Left hindlimb (tissue), 1 donor: ENCODE measurements at regions not wholly inside any gene's neighbourhood (a gene's known extent, or its start where the extent isn't known, plus 50 kb on each side); places are given as distances from the start of the nearest gene placed in this dataset.

Experiments used
- DNase-seq: peaks from one replicate; pipeline ENCODE4 v3.0.0-alpha.2; 2018

DNA sequence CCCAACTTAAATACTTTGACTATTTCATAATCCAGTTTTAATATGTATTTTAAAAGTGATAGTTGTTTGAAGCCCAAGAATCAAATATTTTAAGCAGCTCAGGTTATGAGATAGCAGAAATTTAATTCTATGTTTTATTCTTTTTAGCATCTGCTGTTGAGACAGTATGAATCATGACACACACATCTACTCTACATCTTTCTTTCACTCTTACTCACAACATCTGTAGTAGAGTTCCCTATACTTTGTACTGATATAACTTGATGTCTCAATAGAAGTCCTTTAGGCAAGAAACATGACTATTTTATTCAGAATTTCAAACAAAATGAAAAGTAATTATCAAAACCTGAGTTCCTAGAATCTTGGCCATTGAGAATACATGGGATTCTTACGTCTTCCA is 187.9 kb upstream of the GNPDA2 start:
- DNase-seq = no peak

GRCh38 chr4:44912980-44913379 is 186.6 kb upstream of the GNPDA2 start:
- DNase-seq = no peak

GRCh38 chr4:44908565-44908964 is 182.2 kb upstream of the GNPDA2 start:
- no peak for DNase-seq

DNA sequence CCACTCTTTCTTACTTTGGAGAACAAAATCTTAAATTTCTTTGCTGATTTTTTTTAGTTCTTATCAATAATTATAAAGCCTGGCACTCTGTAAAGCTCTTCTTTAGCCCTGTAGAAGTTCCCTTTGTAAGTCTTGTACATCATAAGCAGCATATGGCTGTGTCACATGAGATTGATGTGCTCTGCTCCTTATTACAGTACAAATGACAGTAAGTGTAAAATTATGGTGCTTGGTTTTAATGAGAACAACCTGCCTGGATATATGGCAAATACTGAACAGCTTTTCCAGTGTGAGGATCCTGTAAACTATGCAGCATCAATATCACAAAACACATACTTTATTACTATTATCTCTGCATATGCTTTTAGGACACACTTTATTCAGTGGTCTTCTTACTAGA is 145.9 kb upstream of the GNPDA2 start:
- DNase-seq = no peak

DNA sequence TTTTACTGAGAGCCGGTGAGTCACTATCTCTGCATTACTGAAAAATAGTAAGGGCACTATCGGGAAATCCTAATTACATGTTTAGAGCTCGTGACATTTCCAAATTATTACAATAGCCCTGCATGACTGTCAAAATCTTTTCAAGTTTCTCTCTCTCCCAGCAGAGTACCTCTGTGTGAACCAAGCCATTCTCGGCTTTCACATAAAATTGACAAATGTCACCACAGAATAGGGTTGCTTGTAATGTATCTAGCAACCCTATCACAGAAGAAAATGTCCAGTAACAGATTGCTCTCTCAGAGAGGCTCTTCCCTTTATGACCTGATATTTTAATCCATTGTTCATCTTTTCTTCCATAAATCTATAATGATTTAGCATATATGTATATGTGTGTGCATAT is 144.8 kb upstream of the GNPDA2 start:
- no peak for DNase-seq

- no peak for DNase-seq
Measured at GRCh38 chr4:44869985-44870384, 143.6 kb upstream of the GNPDA2 start.

- DNase-seq = no peak
Measured at GRCh38 chr4:44869222-44869882, 143.0 kb upstream of the GNPDA2 start.

DNA sequence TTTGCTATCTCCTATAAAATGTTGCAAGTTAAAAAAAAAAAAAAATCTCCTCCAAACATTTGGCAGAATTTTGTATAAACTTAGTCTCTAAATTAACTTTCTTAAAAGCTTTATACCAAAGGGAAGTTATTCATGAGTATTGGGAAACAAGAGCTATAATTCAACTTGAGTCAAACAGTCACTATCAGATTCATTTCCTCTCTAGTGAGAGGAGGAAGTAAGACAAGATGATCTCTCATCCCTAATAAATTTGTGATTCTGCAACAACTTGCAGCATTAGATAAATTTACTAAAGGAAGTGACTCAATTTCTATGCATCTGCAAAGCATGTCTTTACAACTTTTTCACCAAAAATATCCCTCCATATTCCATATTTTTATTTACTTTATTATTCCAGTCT is 135.4 kb upstream of the GNPDA2 start:
- no peak for DNase-seq

DNA sequence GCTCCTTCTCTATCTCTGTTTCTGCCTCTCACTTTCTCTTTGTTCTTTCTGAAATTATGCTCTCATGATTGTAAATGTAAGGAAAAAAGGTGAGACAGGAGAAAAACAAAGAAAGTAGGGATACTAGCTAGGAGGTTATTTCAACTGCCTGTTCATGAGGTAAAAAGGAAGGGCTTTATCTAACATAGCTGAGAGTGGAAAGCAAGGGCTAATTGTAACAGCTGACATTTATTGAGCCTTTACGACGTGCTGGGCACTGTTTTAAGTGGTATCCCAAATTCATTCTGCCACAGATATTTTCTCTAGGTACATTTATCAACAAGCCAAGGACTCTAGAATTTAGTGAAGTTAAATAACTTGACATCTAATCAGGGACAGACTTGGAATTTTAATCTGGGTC is 133.1 kb upstream of the GNPDA2 start:
- no peak for DNase-seq

DNA sequence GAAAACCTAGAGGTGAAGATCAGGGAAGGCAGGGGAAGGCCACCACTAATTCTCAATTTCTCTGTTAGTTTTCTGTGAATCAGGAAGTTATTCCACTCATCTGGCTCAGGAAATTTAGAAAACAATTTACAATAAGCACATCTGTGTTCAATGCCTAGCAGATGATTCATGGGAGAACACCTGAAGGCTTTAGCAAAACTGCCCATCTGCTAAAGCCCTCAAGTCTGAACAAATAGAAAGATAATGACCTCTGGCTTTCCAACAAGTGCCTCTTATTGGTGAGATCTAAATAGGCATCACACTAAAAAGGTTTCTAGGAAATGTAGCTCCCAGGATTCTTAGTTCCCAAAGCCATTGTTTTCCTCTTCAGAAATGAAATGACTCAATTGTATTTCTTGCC is 122.1 kb upstream of the GNPDA2 start:
- DNase-seq = no peak

DNA sequence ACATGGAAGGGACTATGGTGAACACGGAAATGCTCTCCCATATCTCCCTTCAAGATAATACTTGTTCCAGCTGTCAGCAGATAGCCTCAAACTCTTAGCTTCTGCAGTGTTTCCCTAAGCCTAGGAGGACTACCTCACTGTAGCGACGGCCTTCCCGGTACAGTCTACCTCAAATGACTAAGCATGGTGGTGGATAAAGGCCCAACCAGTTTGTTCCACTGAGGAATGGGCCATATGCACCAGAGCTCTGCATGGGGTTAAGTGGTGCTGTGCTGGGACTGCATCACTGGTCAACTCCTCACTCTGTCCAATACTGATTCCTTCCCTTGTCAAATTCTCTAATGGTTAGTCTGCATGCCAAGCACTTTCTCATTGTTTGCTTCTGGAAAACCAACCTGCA is 119.6 kb upstream of the GNPDA2 start:
- DNase-seq = no peak

- DNase-seq = no peak
Measured at GRCh38 chr4:44845309-44845708, 119.0 kb upstream of the GNPDA2 start.

- DNase-seq = no peak
Measured at GRCh38 chr4:44842531-44842930, 116.2 kb upstream of the GNPDA2 start.

DNA sequence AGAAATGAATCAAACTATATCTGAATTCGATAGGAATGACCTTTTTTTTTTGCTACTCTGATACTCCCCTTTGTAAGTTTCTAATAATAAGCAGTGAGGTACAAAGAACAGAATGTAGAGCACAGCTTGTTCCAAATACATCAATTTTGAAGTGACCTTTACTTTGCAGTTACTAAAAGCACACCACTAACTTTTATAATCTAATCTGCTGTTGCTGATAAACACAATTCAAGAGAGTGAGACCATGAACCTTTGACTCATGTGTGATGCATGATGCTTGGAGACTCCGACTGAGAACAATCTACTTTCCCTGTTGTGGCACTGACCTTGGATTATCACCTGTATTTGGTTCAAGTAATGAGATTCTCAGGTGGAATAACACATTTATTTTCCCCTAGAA is 91.6 kb upstream of the GNPDA2 start:
- DNase-seq = no peak

GRCh38 chr4:44806071-44806470 is 79.7 kb upstream of the GNPDA2 start:
- DNase-seq = no peak

DNA sequence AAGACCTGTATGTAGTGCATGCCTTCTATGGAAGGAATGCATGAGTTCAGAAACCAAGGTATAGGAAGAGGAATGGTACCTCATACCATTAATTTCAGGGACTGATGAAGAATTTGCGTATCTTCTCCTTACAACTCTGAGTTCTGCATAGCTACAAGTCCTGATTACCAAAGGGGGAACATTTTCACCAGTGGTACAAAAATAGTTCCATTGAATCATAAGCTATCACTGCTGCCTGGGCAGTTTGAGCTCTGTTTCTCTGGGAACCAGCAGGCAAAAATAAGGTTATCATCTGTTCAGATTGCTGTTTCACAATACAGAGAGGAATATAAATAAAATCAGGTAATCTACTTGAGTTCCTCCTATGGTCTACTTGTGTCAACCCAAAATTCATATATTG is 77.9 kb upstream of the GNPDA2 start:
- DNase-seq = no peak

DNA sequence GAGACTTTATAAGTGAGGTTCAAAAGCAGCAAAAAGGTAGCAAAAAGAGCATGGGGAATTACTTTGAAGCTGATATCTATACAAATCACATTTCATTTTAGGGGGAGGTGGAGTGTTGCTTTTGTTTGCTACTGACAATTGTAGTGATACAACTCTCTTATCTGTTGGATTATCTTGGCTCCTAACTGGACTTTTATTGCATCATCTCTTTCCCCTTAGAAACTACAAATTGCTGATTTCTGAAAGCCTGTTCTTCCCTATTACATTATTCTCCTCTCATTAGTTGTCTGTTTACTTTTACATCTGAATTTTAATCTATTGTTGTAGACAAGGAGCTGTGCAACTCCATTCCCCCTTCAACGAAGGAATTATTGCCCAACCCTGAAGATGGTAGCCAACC is 75.0 kb upstream of the GNPDA2 start:
- DNase-seq = no peak

- no peak for DNase-seq
Measured at GRCh38 chr4:44791831-44792230, 65.5 kb upstream of the GNPDA2 start.

DNA sequence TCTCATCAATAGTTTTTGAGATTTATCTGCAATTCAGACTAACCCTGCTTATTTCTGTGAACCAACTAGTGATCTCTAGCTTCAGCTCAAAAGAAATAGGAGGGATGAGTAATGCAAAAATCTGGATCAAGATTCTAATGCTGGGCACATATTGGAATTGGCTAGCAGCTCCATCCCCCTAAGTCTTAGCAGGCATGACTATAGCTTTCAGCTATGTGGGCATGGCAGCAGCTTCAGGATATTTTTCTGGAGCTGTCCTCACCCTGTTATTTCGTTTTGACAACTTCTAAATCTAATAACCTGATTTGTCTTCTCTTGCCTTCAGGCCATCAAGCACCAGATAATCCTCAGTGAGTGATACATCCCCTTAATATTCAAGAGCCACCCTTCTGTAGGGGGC is 50.8 kb upstream of the GNPDA2 start:
- no peak for DNase-seq
